Right hindlimb (tissue), 1 donor: ENCODE measurements at regions not wholly inside any gene's neighbourhood (a gene's known extent, or its start where the extent isn't known, plus 50 kb on each side); places are given as distances from the start of the nearest gene placed in this dataset.
"Not testable (repeated sequence)": the region's sequence is repeated elsewhere in the genome, so short reads cannot be mapped to it uniquely, and the experiment has no call there.

Experiments
- DNase-seq: peaks from one replicate; pipeline ENCODE4 v3.0.0-alpha.2; 2018

DNA sequence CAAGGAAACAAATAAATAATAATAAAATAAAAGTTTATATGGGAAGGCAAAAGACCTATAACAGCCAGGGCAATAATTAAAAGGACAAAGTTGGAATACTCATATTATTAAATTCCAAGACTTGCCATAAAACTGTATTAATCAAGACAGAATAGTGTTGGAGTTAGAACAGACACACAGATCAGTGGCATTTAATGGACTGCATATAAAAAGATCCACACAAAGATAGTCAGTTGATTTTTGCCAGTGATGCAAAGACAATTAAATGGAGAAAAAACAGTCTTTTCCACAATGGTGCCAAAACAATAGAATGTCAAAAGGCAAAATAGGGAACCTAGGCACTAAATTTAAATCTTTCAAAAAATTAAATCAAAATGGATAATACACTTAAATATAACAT is 587.1 kb upstream of the GRIA3 start:
- no peak for DNase-seq

DNA sequence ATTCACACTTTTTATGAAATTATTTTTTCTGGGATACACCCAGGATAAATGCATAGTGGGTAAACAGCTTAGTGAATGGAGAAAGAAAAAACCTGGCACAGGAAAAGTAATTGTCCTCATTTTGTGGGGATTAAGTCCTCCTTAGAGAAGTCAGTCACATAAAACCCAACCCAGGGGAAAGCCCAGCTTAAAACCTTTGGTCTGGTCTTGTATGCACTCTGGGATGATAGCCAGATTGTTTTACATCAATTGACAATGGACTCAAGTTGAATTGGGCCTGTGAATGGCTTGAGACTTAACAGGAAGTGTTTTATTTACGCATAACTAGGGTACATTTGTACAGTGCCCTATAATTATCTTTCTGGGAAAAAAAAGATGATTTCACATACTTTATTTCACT is 561.3 kb upstream of the GRIA3 start:
- no peak for DNase-seq

DNA sequence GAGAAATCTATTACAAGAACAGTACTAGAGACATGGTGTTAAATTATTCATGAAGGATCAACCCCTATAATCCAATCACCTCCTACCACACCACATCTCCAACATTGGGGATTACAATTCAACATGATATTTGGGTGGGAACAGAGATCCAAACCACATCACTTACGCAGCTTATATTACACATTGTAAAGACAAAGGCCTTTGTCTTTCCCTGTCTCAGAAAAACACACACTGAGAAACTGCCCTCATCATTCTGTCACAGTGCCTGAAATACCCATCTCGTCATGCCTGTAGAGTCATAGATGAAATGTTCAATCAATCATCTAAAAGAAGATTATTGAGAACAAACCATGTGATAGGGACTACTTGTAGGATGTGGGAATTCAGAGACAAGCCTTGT is 558.8 kb upstream of the GRIA3 start:
- no peak for DNase-seq

DNA sequence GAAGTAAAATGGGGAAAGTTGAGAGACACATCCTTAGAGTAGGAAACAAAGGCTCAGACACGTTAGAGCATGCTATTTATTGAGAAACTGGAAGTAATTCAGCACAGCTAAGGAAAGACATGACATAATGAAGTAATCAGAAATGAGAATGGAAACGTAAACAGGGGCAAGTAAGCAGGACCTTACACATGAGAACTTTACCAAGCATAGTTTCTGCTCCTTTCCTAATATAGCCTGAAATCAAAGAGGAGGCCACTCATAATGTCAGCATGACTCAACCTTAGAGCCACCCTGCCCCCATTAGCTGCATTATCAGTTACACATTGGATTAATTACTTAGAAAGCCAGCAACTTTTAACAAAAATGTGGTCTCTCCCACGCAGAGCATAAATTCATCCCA is 558.3 kb upstream of the GRIA3 start:
- DNase-seq = no peak

DNA sequence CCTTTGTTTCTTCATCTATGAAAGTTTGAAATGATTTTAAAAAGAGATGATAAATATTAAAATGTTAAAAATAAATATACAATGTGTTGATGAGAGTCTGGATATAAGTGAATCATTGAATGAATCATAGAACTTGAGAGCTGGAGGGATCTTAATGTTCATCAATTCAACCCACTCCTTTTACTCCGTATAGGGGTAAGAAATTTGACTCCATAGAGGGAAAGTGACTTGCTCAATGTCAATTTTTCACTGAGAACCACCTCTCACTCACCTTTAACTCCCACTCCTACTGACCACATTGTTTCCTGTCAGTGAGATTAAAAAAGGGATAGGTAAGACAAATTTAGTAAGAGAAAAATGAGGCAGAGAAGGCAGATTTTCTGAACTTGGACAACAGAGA is 557.2 kb upstream of the GRIA3 start:
- DNase-seq = no peak

DNA sequence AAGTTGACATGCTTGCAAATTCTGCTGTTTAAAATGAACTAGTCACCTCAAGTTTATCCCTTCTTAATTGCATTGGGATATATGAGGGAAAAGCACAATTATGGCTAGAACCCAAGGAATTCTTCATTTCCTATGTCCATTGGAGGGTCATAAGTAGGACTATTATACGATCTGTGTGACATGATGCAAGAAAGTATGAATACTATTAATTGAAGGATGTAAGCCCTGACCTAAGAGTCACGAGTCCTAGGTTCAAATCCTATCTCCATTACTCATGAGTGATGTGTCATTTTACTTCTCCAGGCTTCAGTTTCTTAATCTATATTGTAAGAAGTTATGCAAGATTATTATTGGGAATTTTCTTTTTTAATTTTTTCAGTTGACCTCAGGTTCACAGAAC is 542.9 kb upstream of the GRIA3 start:
- no peak for DNase-seq

DNA sequence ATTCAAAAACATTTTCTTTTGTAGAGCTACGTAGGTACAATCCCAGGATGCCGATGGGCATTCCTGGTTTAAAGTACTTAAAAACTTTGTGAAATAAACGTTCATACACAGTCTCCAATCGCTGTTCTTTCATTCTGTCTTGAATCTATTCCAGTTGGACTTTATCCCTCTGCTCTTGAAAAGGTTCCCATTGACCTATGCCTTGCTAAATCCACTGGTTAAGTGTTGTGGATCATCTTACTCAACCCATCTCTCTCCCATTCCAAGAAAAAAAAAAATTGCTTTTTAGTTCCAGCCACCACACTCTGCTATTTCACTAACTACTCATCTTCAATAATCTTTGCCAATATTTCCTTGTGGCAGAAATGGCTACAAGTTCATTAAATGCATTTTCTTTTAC is 542.3 kb upstream of the GRIA3 start:
- no peak for DNase-seq

DNA sequence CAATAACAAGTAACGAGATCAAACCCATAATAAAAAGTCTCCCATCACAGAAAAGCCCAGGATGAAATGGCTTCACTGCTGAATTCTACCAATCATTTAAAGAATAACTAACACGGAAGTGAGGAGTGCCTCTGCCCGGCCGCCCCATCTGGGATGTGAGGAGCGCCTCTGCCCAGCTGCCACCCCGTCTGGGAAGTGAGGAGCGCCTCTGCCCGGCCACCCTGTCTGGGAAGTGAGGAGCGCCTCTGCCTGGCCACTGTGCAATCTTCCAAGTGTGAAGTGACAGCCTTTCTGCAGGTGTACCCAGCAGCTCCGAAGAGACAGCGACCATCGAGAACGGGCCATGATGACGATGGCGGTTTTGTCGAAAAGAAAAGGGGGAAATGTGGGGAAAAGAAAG is 528.8 kb upstream of the GRIA3 start:
- not testable (repeated sequence) for DNase-seq

DNA sequence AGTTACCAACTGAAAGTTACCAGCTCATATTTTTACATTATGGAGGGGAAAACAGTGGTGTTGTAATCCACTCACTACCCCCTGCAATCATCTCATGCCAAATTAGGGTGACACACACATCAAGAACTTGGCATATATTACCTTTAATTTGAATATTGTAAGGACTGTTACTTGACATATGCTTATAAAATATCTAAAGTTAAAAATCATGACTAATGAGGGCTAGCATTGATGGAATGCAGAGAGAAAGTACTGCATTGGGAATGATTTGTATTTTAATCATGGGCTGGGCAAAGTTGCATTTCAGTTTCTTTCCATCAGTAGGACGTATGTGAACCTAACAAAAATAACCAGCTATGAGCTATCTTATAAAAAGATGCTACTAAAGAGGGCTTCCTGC is 517.5 kb upstream of the GRIA3 start:
- no peak for DNase-seq

DNA sequence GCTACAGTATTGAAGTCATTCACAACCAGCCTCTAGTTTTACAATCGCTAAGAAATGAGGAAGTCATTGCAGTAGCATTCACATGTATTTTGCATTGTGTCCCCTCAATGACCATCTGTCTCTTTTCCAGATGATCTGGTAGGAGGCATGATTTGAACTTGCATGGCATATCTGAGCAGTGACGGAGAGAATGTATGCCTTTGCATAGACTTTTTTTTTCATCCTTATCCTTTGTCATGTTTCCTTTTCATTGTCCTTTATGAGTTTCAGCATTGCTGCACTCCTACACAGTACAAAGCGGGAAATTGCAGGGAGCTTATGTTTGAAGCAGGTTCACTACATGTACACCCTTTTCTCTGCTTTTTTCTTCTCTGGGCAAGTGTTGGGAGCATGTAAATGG is 516.4 kb upstream of the GRIA3 start:
- no peak for DNase-seq

DNA sequence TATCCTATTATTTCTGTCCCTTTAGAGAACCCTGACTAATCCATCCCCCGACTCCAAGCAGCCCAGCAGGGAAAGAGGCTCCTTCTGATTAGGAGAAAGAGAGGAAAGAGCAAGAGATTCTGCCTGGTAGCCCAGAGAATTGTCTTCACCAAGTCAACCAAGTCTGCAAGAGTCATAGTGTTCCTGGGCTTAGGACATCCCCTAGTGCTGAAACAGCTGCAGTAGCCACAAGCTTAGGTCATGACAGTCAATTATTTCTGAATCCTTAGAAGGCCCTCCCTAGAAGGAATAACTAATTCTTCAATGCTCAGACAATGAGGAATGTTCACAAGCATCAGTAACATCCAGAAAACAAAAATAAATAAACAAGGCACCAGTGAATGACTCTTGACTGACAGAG is 480.3 kb upstream of the GRIA3 start:
- no peak for DNase-seq

DNA sequence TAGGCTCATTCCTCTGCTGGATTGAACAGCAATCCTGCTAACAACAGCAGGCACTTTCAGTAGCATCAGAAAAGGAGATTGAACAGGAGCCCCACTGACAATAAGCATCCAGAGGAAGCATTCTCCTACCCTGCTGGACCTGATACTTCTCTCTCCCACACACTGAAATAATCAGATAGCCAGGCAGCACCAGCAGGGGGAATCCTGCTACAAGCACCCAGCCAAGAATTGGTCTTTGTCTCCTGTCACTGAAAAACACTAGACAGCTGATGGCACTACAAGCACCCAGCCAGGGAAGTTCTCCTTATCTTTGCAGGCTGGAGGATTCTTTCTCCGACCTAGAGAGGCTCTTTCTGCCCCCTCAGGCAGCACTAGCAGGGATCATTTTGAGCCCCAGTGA is 444.3 kb upstream of the GRIA3 start:
- DNase-seq = no peak

DNA sequence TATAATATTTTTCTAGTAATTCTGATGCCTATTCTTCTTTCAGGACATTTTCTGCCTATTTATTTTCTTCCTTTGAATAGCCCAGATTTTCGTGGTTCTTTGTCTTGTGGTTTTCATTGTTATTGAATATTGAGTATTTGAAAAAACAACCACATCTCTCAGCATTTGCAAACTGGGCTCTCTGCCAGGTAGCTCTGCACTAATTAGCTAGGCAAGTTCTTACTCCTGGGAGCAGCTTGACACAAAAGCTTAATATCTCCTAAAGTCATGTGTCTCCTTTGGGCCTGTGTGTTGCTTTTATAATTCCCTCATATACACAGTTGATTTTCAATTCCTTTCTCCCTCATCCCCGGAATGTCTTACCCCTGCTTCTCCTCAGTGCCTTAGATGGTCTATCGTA is 413.5 kb upstream of the GRIA3 start:
- no peak for DNase-seq

DNA sequence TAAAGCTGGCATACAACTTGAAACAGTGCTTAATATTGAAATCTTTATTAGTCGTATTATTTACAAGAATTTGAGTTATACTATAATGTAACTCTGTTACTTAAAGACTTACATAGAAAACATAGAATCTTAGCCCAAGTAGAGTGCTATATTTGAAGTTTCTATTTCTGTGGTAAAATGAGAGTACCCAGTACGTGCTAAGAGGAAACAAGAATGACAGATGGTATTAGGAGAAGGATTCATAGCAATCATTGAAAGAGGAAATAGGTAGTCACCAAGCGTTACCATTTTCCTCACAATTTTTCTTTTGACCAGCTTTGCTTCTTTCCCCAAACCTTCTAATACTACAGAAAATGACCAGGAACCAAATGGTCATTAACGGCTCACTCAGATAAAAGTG is 412.1 kb upstream of the GRIA3 start:
- DNase-seq = no peak

DNA sequence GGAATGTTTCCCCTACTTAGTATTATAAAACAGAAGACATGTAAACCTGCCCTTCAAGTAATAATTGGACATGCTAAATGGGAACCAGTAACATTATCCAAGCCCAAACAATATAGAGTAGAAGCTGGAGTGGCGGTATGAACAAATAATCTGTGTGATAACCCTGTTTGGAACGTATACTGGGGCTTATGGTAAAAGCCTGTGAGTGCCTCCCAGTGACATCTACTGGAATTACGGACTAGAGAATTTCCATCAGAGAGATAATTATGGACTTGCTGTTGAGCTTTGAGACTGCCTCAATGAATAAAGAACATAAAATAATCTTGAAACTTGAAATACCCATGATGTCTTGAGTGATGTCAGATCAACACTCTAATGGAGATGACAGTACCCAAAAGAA is 406.3 kb upstream of the GRIA3 start:
- DNase-seq = no peak

DNA sequence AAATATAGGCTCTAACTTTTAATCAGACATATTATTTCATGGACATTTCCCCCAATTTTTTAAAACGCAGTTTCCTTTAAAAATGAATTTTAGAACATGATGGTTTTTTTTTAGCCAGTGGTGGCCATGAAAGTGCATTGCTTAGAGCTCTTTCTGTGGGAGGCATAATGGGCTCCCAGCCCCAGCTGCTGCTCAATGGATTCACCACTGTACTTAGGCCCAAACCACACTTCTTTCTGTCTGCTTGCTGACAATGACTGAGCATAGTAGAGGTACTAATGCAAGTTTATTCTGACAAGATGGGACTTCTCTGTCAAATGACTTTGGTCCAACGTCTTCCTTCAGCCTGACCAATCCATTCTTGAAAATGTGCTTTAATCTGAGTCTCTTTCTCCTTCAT is 400.2 kb upstream of the GRIA3 start:
- no peak for DNase-seq

DNA sequence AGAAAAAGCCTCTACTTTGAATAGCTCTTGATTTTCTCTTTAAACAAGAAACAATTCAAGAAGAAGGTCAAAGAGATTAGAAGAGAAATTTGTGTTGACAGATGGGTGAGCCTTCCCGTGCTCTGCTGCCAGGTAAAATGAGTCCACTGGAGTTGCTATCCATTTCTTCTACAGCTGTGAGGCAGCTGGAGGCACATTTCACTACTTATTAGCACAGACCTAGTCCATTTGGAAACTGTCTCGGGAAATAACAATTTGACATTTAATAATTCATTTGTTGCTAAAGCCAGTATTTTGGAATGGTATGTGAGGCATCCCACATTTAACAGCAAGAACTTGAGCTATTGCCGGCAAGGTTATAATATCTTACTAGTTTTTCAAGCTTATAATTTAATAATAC is 396.8 kb upstream of the GRIA3 start:
- peak; percentile 19 for DNase-seq

DNA sequence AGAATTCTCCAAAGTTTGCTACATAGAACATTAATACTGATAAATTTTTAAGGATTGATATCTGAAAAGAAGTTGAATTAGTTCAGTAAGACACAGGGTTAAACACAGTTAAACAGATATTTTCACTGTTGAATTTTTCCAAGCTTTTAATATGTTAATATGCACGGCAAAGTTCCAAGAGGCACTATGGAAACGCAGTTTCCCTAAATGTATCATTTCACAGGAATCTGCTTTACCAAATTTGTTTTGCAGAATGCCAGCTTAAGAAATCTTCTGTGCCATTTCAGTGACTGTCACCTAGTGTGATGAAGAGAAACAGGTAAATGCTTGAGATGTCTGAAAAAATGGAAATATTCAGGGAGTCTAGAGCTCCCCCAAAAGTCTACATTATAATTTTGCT is 395.9 kb upstream of the GRIA3 start:
- no peak for DNase-seq

DNA sequence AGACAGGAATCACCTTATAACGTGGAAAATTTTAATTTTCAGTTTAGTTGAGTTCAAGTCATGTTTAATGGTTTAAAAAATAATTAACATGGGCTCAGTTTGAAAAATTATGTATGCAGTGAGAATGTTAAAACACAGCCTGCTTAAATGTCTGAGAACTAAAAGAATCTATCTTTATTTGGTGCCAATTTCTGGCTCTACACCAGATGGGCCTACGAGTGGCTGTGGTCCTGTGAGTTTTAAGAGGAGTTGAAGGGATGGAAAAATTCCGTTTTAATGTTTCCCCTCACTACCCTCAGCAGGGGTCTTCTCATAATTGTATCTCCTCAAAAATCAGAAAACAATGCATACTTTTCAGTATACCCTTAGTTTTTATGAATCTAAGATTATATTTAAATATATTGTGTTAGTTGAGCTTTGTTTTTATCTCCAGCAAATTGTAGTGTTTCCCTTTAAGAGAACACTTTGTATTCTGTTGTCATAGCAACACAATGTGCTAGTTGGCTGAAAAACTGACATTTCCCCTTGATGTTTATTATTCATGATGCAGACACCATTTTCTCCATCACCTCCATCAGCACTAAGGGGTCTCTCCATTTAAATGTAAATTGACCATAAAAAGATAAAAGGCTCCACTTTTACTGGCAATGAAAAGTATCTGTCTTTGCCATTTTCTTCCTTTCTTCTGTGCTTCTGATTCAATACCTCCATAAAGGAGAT is 393.5 kb upstream of the GRIA3 start:
- no peak for DNase-seq

DNA sequence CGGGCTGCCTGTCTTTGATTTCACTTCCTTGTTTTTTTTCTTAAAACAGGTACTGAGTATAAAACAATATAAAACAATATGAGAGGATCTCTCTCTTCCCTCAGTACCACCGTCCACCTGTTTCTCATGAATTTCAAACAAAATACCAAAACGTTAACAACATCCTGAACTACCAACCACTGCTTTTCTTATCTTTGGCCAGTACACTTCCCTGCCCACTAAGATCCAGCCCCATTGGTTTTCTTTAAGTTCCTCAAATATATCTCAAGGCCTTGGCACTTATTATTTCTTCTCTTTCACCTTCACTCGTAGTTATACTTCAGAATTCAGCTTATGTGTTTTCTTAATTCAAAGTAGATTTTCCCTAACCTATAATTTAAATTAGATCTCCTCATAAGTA is 370.2 kb upstream of the GRIA3 start:
- no peak for DNase-seq

DNA sequence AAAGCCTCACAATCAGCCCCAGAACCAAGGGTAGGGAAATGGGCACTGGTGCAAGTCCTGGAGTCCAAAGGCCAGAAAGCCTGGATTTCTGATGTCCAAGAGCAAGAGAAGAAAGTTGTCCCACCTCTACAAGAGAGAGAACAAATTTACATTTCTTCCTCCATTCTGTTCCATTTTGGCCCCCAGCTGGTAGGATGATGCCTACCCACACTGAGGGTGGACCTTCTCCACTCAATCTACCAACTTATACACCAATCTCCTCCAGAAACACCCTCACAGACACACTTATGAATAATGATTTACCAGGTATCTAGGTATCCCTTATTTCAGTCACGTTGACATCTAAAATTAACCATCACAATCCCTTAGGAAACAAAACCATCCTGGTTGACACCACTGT is 367.8 kb upstream of the GRIA3 start:
- no peak for DNase-seq

DNA sequence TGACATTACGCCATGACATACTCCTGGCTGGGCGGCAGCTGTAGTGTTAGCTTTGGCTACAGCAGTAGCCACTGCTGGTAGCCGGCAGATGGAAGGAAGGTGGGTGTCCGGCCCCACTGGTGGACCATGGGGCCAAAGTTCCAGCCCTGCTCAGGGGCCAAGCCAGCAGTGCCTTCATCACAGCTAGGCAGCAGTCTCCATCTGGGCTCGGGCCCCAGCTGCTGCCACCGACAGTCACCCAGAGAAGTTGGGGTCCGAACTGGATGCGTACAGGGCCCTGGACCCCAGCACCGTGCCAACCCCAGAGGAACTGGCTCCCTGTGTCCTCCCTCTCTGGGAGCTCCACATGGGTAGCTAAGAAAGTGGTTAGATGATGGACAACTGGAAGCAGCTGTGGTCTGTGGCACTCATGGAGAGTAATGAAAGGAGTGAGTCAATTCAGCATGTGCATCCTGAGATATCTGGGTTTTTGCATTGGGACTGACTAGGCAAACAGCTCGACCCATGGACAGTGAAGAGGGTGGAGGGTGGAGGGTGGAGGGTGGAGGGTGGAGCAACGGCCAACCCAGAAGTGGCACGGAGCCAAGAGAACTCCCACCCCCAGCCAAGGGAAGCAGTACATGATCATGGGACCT is 366.6 kb upstream of the GRIA3 start:
- DNase-seq = no peak

DNA sequence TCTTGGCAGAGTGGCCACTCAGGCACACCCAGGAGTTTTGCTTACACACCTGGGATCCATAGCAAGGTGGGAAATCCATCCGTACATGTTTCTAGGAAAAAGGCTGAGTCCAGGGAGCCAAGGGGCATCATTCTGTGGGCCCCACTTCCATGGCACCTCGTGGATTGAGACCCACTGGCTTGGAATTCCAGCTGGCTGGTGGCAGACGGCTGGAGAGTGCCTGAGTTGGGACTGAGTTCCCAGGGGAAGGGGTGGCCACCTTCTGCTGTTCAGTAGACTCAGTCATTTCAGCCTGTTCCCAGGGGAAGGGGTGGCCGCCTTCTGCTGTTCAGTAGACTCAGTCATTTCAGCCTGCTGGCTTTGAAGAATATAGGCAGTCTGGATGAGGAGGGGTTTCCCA is 366.0 kb upstream of the GRIA3 start:
- DNase-seq = no peak

DNA sequence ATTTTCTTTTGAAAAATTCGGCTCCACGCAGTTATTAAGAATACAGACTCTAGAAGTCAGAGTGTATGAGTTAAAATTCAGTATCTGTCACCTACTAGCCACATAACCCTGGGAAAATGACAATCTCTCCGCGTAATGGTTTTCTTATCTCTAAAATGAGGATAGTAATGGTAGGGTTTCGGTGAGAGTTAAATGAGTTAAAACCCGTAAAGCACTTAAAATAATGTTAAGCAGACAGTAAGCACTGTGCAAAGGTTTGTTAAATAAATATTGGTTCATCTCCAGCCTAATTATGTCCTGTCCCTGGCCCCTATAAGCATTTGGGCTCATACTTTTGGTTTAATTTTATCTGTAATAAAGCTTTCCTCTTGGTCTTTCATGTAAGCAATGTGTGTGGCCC is 350.8 kb upstream of the GRIA3 start:
- DNase-seq = no peak

DNA sequence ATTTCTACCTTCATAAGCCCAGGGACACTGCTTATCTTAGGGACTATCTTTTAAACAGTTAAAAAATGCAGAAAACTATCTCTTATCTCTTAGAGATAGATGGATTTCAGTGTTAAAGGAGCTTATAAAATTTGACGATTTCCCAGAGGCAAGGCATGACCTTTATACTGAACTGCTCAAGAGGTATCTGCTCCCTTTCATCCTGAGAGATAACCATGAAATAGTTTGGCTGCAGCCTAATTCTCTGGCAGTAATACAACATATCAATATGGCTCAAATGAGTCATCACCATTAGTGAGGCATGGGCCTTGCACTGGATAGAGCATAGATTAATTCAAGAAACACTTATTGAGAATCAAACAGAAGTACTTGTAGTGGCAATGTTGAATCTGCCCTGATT is 348.2 kb upstream of the GRIA3 start:
- DNase-seq = no peak
